WI38 (cell line): ENCODE measurements at regions not wholly inside any gene's neighbourhood (a gene's known extent, or its start where the extent isn't known, plus 50 kb on each side); places are given as distances from the start of the nearest gene placed in this dataset.

ENCODE experiments used
- H3K4me3 ChIP-seq: 2 replicates; pipeline ENCODE4 v1.5.1; 2011; ENCODE audit warnings: low read depth, mild to moderate bottlenecking, control low read depth, low read length
- CTCF ChIP-seq: IDR thresholded peaks from 2 replicates; pipeline ENCODE4 v1.5.1; 2012; ENCODE audit warnings: low read depth, mild to moderate bottlenecking, control low read depth, low read length

GRCh38 chr18:38460657-38461056, 895.1 kb upstream of the CELF4 start:
- H3K4me3 ChIP-seq = no peak overlapping the region

GRCh38 chr18:38459131-38459994, 893.8 kb upstream of the CELF4 start:
- no peak overlapping the region for H3K4me3 ChIP-seq
- no peak for TF ChIP-seq CTCF

More at GRCh38 chr18:38460657-38461056, 895.1 kb upstream of the CELF4 start:
- TF ChIP-seq CTCF = no peak

- no peak for TF ChIP-seq CTCF
- no peak overlapping the region for H3K4me3 ChIP-seq
These were observed 893.1 kb upstream of the CELF4 start for GRCh38 chr18:38458698-38459097.

GRCh38 chr18:38456253-38456652, 890.7 kb upstream of the CELF4 start:
- TF ChIP-seq CTCF = no peak

GRCh38 chr18:38454764-38455469, 889.3 kb upstream of the CELF4 start:
- no peak overlapping the region for H3K4me3 ChIP-seq
- no peak for TF ChIP-seq CTCF

More at GRCh38 chr18:38456253-38456652, 890.7 kb upstream of the CELF4 start:
- no peak overlapping the region for H3K4me3 ChIP-seq

GRCh38 chr18:38453880-38454279, 888.3 kb upstream of the CELF4 start:
- no peak for TF ChIP-seq CTCF
- no peak overlapping the region for H3K4me3 ChIP-seq

GRCh38 chr18:38450876-38451275, 885.3 kb upstream of the CELF4 start:
- no peak for TF ChIP-seq CTCF
- H3K4me3 ChIP-seq = no peak overlapping the region
